ENCODE measurements at regions not wholly inside any gene's neighbourhood (a gene's known extent, or its start where the extent isn't known, plus 50 kb on each side); places are given as distances from the start of the nearest gene placed in this dataset.

DNA sequence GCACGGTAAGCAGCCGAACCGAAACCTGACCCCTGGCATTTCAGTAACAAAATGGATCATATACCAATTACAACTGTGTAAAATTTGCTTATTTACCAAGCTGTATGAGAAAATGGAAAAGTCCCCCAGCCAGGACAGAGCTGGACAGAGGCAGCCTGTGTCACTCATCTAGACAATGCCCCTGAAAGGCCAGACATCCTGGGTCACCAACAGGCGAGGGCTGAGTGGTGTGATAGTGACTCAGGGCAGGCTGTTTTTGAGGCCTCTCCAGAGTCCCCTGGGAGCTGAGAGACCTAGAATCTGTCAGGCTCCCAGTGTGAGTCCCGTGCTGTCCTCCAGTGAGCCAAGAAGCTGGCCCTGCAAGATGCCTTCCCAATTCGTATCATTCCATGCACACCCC, 680.4 kb downstream of the TBC1D22A start:
- no peak for TF ChIP-seq POLR2A (IDR thresholded peaks at IDR 0.05; ENCODE audit: extremely low read depth, insufficient read length)
- TF ChIP-seq, protein P1, sequence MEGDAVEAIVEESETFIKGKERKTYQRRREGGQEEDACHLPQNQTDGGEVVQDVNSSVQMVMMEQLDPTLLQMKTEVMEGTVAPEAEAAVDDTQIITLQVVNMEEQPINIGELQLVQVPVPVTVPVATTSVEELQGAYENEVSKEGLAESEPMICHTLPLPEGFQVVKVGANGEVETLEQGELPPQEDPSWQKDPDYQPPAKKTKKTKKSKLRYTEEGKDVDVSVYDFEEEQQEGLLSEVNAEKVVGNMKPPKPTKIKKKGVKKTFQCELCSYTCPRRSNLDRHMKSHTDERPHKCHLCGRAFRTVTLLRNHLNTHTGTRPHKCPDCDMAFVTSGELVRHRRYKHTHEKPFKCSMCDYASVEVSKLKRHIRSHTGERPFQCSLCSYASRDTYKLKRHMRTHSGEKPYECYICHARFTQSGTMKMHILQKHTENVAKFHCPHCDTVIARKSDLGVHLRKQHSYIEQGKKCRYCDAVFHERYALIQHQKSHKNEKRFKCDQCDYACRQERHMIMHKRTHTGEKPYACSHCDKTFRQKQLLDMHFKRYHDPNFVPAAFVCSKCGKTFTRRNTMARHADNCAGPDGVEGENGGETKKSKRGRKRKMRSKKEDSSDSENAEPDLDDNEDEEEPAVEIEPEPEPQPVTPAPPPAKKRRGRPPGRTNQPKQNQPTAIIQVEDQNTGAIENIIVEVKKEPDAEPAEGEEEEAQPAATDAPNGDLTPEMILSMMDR (IDR thresholded peaks at IDR 0.05; ENCODE audit: low read depth, low read length): no peak
- TF ChIP-seq, protein P2, sequence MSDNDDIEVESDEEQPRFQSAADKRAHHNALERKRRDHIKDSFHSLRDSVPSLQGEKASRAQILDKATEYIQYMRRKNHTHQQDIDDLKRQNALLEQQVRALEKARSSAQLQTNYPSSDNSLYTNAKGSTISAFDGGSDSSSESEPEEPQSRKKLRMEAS (IDR thresholded peaks at IDR 0.05; ENCODE audit: low read depth, low read length): no peak

Data from NB4 (cell line).